GM18519 (cell line): ENCODE measurements at regions not wholly inside any gene's neighbourhood (a gene's known extent, or its start where the extent isn't known, plus 50 kb on each side); places are given as distances from the start of the nearest gene placed in this dataset.

Experiments used
- ATAC-seq: cut with Tn5 transposase; IDR thresholded peaks from one replicate; pipeline ENCODE4 v1.9.1; 2021; ENCODE audit warnings: mild to moderate bottlenecking, moderate library complexity; ENCODE audit not compliant: unreplicated experiment, low FRiP score

- no peak for ATAC-seq
Observed at GRCh38 chr2:223107825-223108224, 55.8 kb downstream of the KCNE4 start.

- no peak for ATAC-seq
Observed at GRCh38 chr2:223108351-223109050, 56.5 kb downstream of the KCNE4 start.

GRCh38 chr2:223109341-223109740 is 57.4 kb downstream of the KCNE4 start:
- no peak for ATAC-seq

- ATAC-seq: no peak
Observed at GRCh38 chr2:223113161-223113560, 61.2 kb downstream of the KCNE4 start.

GRCh38 chr2:223114170-223114569 is 62.2 kb downstream of the KCNE4 start:
- ATAC-seq: no peak

- ATAC-seq: no peak
Observed at GRCh38 chr2:223114917-223115316, 62.9 kb downstream of the KCNE4 start.

GRCh38 chr2:223117533-223117932 is 65.5 kb downstream of the KCNE4 start:
- no peak for ATAC-seq

GRCh38 chr2:223121283-223121682 is 69.3 kb downstream of the KCNE4 start:
- no peak for ATAC-seq

GRCh38 chr2:223122781-223123180 is 70.8 kb downstream of the KCNE4 start:
- ATAC-seq: no peak

GRCh38 chr2:223123855-223124610 is 72.0 kb downstream of the KCNE4 start:
- ATAC-seq: no peak

- no peak for ATAC-seq
Observed at GRCh38 chr2:223141606-223142005, 89.6 kb downstream of the KCNE4 start.

- no peak for ATAC-seq
Observed at GRCh38 chr2:223142118-223142517, 90.1 kb downstream of the KCNE4 start.

- ATAC-seq: no peak
Observed at GRCh38 chr2:223147431-223147830, 95.4 kb downstream of the KCNE4 start.

- ATAC-seq: no peak
Observed at GRCh38 chr2:223148516-223148915, 96.5 kb downstream of the KCNE4 start.

GRCh38 chr2:223155956-223156355 is 104.0 kb downstream of the KCNE4 start:
- no peak for ATAC-seq

GRCh38 chr2:223161873-223162458 is 110.0 kb downstream of the KCNE4 start:
- no peak for ATAC-seq

GRCh38 chr2:223165423-223166214 is 113.6 kb downstream of the KCNE4 start:
- no peak for ATAC-seq

GRCh38 chr2:223166215-223166493 is 114.2 kb downstream of the KCNE4 start:
- ATAC-seq: no peak

- ATAC-seq: no peak
Observed at GRCh38 chr2:223166983-223167650, 115.1 kb downstream of the KCNE4 start.

- no peak for ATAC-seq
Observed at GRCh38 chr2:223169830-223170605, 118.0 kb downstream of the KCNE4 start.
